NCI-H226 (cell line): ENCODE measurements at regions not wholly inside any gene's neighbourhood (a gene's known extent, or its start where the extent isn't known, plus 50 kb on each side); places are given as distances from the start of the nearest gene placed in this dataset.
"Not testable (repeated sequence)": the region's sequence is repeated elsewhere in the genome, so short reads cannot be mapped to it uniquely, and the experiment has no call there.

ENCODE experiments used
- DNase-seq: peaks from one replicate; pipeline ENCODE4 v3.0.0-alpha.2; 2015

DNA sequence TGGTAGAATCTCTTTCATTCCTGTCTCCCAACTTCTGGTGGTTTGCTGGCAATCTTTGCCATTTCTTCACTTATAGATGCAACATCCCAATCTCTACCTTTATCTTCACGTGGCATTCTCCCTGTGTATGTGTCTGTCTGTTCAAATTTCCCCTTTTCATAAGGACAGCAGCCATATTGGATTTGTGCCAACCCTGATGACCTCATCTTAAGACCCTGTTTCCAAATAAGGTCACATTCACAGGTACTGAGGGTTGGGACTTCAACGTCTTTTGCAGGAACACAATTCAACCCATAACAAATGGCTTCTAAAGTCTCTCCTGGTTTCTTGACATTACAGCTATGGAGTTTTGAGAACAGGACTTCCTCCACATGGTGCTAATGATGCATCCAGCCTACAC is 84.5 kb upstream of the OLIG2 start:
- no peak for DNase-seq

DNA sequence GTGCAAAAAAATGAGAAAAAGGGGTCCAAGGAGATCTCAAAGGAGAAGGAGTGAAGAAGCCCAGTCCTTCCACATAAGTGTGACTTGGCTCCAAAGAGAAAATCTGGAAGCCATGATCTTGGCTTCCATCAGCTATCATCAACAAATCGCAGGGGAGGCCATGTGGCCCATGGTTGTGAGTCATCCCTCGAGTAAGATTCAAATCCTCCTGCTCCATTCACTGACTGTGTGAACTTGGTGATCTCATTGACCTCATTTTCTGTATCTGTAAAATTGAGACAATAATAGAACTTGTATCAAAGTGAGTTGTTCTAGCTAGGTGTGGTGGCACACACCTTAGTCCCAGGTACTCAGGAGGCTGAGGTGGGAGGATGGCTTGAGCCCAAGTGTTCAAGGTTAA is 79.1 kb upstream of the OLIG2 start:
- DNase-seq: no peak

DNA sequence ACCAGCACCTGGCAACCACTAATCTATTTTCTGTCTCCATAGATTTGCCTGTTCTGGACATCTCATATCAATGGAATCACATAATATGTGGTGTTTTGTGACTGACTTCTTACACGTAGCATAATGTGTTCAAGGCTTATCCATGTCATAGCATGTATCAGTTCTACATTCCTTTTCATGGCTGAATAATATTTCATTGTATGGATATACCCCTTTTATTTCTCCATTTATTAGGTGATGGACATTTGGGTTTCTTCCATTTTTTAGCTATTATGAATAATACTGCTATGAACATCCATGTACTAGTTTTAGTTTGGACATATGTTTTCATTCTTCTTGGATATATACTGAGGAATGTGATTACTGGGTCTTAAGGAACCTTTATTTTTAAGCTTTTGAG is 78.0 kb upstream of the OLIG2 start:
- no peak for DNase-seq

- no peak for DNase-seq
Measured at GRCh38 chr21:32949701-32950100, 76.0 kb upstream of the OLIG2 start.

DNA sequence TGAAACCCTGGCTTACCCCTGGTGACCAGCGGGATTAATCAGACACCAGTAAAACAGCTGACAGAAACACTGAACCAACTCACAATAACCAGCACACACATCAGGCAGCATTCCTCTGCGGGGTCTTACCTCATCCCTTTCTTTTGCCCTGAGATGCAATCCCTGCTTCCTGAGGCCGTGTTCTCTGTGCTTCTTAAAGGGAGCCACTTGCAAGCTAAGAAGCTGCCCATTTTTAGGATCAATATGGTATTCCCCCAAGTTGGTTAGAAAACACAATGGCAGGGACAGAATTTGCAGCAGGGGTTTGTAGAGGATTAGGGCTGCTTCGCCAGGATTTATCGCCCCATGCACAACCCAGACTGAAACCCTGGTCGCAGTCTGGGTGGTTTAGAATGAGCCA is 74.7 kb upstream of the OLIG2 start:
- DNase-seq: no peak

DNA sequence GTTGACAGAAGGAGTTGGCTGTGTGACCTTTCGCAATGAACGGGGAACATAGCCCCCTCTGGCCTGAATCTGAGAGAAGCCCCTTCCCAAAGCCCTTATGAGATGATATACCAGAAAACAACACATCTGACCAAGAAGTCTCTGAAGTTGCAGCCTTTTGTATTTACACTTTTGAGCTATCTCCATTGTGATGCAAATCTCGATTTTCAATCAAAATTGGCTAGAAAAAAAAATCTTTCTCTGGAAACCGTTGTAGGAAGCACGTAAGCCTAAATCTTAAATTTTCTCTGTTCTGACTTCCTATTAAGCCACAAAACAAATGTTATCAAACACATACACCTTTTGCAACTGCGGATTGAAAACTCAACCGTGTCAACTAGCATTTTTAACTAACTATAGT is 71.4 kb upstream of the OLIG2 start:
- no peak for DNase-seq

- DNase-seq: no peak
Measured at GRCh38 chr21:32955311-32956060, 70.2 kb upstream of the OLIG2 start.

GRCh38 chr21:32956061-32956656 is 69.6 kb upstream of the OLIG2 start:
- DNase-seq: no peak

- no peak for DNase-seq
Measured at GRCh38 chr21:32957545-32957944, 68.2 kb upstream of the OLIG2 start.

GRCh38 chr21:32958288-32959002 is 67.3 kb upstream of the OLIG2 start:
- DNase-seq: no peak

DNA sequence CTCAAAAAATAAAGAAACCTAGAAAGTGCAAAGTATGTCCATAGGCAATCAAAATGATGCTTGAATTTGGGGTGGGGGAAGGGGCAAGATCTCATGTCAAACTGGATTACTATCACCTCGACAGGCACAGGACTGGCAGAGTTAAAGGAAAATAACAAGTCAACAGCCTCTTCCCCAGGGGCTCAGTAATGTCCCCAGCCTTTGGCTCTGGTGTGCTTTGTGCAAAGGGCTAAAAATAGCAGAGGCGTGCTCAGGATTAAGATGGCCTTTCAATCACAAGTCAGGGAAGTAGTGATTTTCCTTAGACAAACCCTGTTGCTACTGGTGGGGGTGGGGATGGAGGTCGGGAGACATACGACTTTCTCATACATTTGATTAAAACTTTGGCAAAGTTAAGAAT is 63.5 kb upstream of the OLIG2 start:
- no peak for DNase-seq

GRCh38 chr21:32965129-32965680 is 60.5 kb upstream of the OLIG2 start:
- no peak for DNase-seq

DNA sequence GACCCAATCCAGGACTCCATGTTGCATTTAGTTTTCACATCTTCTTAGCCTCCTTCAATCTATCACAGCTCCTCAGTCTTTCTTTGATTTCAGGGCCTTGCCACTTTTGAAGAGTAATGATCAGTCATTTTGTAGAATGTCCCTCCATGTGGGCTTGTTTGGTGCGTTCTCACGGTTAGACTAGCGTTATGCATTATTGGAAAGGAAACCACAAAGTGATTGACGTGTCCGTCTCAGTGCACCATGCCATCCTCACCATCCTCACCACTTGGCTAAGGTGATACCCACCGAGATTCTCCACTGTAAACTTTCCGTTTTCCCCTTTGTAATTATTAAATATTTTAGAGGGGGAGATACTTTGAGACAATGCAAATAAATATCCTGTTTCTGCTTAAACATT is 59.6 kb upstream of the OLIG2 start:
- no peak for DNase-seq

GRCh38 chr21:32968103-32968502 is 57.6 kb upstream of the OLIG2 start:
- not testable (repeated sequence) for DNase-seq

DNA sequence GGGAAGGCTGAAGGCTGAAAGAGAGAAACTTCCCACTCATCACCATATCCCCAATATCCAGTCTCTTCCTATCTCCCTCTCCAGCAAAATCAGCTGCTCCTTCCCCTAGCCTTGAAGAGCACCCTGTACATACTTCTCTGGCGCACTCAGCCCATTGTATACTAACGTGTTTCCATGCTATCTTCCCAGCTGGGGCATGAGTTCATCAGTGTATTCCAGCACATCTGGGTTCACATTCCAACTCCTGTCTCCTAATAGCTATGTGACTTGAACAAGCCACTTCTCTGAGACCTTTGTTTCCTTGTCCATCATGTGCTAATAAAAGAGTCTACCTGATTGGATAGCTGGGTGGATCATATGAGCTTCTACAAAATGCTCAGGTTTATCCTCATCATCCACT is 51.1 kb upstream of the OLIG2 start:
- no peak for DNase-seq

DNA sequence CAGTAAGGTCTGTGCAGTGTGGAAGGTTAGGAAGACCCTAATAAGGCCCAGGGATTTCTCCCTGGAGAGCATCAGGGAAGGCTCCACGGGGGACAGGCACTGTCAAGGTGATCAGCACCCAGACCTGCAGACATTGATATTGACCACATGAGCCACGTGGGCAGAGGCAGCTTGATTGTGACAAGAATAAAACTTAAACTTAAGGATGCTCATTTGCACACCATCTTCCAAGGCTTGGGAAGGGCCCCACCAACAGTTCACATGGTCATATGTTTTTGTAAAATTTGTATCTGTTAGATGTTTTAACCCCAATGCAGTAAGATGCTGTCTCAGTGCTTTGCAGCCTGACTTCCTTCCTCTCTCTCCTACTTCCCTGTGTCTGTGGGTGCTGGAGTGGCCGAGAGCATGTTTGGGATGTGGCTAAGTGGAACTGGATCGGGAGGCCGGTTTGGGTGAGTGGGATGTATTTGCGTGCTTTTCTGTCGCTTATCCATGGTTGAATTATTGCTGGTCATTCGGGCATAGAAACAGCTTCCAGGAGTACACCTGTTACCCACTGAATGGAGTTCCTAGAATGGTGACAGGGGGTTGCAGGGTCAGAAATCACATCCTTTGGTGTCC is 49.8 kb upstream of the OLIG2 start:
- DNase-seq: no peak
